Erythroblast (primary cell): ENCODE measurements at regions not wholly inside any gene's neighbourhood (a gene's known extent, or its start where the extent isn't known, plus 50 kb on each side); places are given as distances from the start of the nearest gene placed in this dataset.

Experiments
- DNase-seq, 2 experiments: peaks; one replicate each; lab custom pipeline; 2025; lab: John Stamatoyannopoulos, UW
- GATA1 ChIP-seq: IDR thresholded peaks from 2 replicates; pipeline ENCODE4 v1.6.1; 2011; ENCODE audit warnings: low read depth, mild to moderate bottlenecking, control low read depth, low read length, moderate library complexity
- POLR2A ChIP-seq: IDR thresholded peaks from 2 replicates; pipeline ENCODE4 v1.6.1; 2011; ENCODE audit warnings: mild to moderate bottlenecking, low read length

GRCh38 chr5:173706700-173707099 is 90.2 kb upstream of the BOD1 start:
- TF ChIP-seq POLR2A (no peak), GATA1 (no peak)

GRCh38 chr5:173707392-173707791 is 90.9 kb upstream of the BOD1 start:
- peak in 1 of 2 experiments; percentile 18 for DNase-seq
- TF ChIP-seq GATA1 (no peak), POLR2A (no peak)

More at GRCh38 chr5:173706700-173707099, 90.2 kb upstream of the BOD1 start:
- DNase-seq: no peak

- no peak for TF ChIP-seq POLR2A
- TF ChIP-seq GATA1: no peak
- no peak for DNase-seq
Measured at GRCh38 chr5:173709145-173709544, 92.7 kb upstream of the BOD1 start.

- DNase-seq: no peak
- no peak for TF ChIP-seq POLR2A
- no peak for TF ChIP-seq GATA1
Measured at GRCh38 chr5:173709761-173710160, 93.3 kb upstream of the BOD1 start.

GRCh38 chr5:173710528-173710927 is 94.1 kb upstream of the BOD1 start:
- TF ChIP-seq POLR2A: no peak
- no peak for TF ChIP-seq GATA1
- DNase-seq: peak in 1 of 2 experiments; percentile 40

GRCh38 chr5:173711466-173711865 is 95.0 kb upstream of the BOD1 start:
- DNase-seq: no peak
- no peak for TF ChIP-seq GATA1
- TF ChIP-seq POLR2A: no peak

- TF ChIP-seq POLR2A (no peak), GATA1 (no peak)
- no peak for DNase-seq
Measured at GRCh38 chr5:173712609-173713175, 96.2 kb upstream of the BOD1 start.

GRCh38 chr5:173714551-173715428 is 98.3 kb upstream of the BOD1 start:
- no peak for TF ChIP-seq GATA1
- TF ChIP-seq POLR2A: no peak
- peak; percentile 49 to 79 for DNase-seq

- peak in 1 of 2 experiments; percentile 63 for DNase-seq
- no peak for TF ChIP-seq POLR2A
- TF ChIP-seq GATA1: no peak
Measured at GRCh38 chr5:173715607-173716006, 99.2 kb upstream of the BOD1 start.

- no peak for DNase-seq
- no peak for TF ChIP-seq GATA1
- no peak for TF ChIP-seq POLR2A
Measured at GRCh38 chr5:173716058-173716682, 99.7 kb upstream of the BOD1 start.

GRCh38 chr5:173717959-173718358 is 101.5 kb upstream of the BOD1 start:
- TF ChIP-seq GATA1 (no peak), POLR2A (no peak)
- no peak for DNase-seq

GRCh38 chr5:173718469-173718868 is 102.0 kb upstream of the BOD1 start:
- no peak for DNase-seq
- no peak for TF ChIP-seq POLR2A
- TF ChIP-seq GATA1: no peak

- DNase-seq: no peak
- no peak for TF ChIP-seq POLR2A
- no peak for TF ChIP-seq GATA1
Measured at GRCh38 chr5:173719731-173720082, 103.3 kb upstream of the BOD1 start.
